Upper lobe of left lung (tissue), 6 donors: ENCODE measurements at regions not wholly inside any gene's neighbourhood (a gene's known extent, or its start where the extent isn't known, plus 50 kb on each side); places are given as distances from the start of the nearest gene placed in this dataset.

ENCODE experiments used
- ATAC-seq, 2 donors: fragments of 200-7000 bp; cut with Tn5 transposase; one replicate each; pipeline ENCODE4 v1.9.1; 2022; ENCODE audit warnings: mild to moderate bottlenecking in 2 of 2, moderate library complexity in 2 of 2; ENCODE audit not compliant: low FRiP score in 2 of 2
- DNase-seq, 2 donors: peaks; one replicate each; pipeline ENCODE4 v3.0.0-alpha.2; 2019 to 2020
- H3K27ac ChIP-seq, 4 donors: fragments of 200-600 bp; sonication (generic); one replicate each; pipeline ENCODE4 v1.5.1; 2016 to 2019
- H3K27me3 ChIP-seq, 4 donors: fragments of 200-600 bp; sonication (generic); one replicate each; pipeline ENCODE4 v1.5.1; 2017 to 2019
- H3K36me3 ChIP-seq, 4 donors: fragments of 200-600 bp; sonication (generic); one replicate each; pipeline ENCODE4 v1.5.1; 2016 to 2019
- H3K4me1 ChIP-seq, 4 donors: fragments of 200-600 bp; sonication (generic); one replicate each; pipeline ENCODE4 v1.5.1; 2018 to 2019
- H3K4me3 ChIP-seq, 4 donors: fragments of 200-600 bp; sonication (generic); one replicate each; pipeline ENCODE4 v1.5.1; 2017 to 2019; ENCODE audit warnings: mild to moderate bottlenecking in 2 of 4, moderate library complexity in 1 of 4
- H3K9me3 ChIP-seq, 4 donors: fragments of 200-600 bp; sonication (generic); one replicate each; pipeline ENCODE4 v1.5.1; 2018 to 2019
- CTCF ChIP-seq, 6 experiments: fragments of 450-650 bp in 4 of 6; fragments of 200-600 bp in 2 of 6; sonication (generic) in 2 of 6; IDR thresholded peaks; one replicate each; pipeline ENCODE4 v1.5.1; 2016 to 2019; ENCODE audit warnings: antibody characterized with exemption in 6 of 6
- EP300 ChIP-seq, 4 donors: sonication (generic); formaldehyde crosslinking; IDR thresholded peaks; one replicate each; pipeline ENCODE4 v1.5.1; 2017; ENCODE audit warnings: antibody characterized with exemption in 4 of 4, control low read depth in 2 of 4
- POLR2A ChIP-seq, 4 donors: fragments of 450-650 bp; IDR thresholded peaks; one replicate each; pipeline ENCODE4 v1.5.1; 2016 to 2017; ENCODE audit warnings: antibody characterized with exemption in 4 of 4, mild to moderate bottlenecking in 2 of 4
- POLR2AphosphoS5 ChIP-seq, 2 donors: sonication (generic); formaldehyde crosslinking; IDR thresholded peaks; one replicate each; pipeline ENCODE4 v1.5.1; 2017; ENCODE audit warnings: antibody characterized with exemption in 2 of 2
- WGBS, 2 donors: methylation state at CpG; one replicate each; pipeline ENCODE4 v1.1.5; 2017 to 2018; 5-methylcytosine and 5-hydroxymethylcytosine counted together
- donor health status: DM: no; HTN: no; CAD: no; lungs with moderate emphysema.
- donor health status: DM: no; HTN: yes; CAD: no; lungs with severe emphysema.

DNA sequence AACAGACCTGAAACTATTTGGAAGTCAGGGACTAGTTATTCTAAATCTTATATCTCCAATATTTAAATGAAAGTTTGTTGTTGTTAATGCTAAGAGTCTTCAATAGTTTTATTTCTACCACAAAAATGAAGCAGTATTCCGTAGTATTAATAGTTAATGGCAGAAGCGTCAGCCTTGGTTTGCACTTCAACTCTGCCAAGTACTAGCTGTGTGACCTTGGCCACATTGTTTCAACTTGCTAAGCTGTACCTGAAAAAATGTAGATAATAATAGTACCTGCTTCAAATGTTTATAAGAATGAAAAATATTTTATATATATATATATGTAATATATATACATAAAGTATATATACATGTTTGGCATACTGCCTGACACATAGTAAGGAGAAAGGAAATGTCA is 354.6 kb upstream of the SATB1 start:
- TF ChIP-seq CTCF (IDR thresholded peaks at IDR 0.05) (no peak), EP300 (IDR thresholded peaks at IDR 0.05) (no peak), POLR2AphosphoS5 (IDR thresholded peaks at IDR 0.05) (no peak), POLR2A (IDR thresholded peaks at IDR 0.05) (no peak)
- DNase-seq (no peak), ATAC-seq (no peak)
- Histone ChIP-seq H3K27ac (no peak overlapping the region), H3K36me3 (no peaks in the 10 kb centered on the region), H3K27me3 (no peaks in the 10 kb centered on the region), H3K4me1 (no peaks in the 10 kb centered on the region), H3K4me3 (no peak overlapping the region), H3K9me3 (no peaks in the 10 kb centered on the region)
- whole genome bisulfite sequencing, 2 donors: 84 to 91% methylated on average over 2 of the region's 2 CpGs

DNA sequence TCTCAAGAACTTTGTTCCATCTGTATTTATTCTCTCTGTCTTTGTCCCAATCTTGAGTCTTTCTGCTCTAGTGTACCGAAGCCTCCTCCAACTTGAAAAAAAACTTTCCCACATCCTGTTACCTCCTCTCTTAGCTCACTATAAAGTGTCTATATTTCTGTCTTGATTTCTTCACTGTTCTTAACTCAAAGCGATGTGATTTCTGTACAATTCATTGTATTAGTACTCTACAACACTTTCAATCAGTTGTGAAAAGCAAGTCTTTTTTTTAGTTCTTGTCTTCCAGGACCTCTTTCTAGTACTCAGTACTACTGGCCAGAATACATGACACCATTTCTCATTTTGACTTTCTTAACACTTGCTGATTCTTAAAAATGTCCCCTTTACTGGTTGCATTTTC is 353.5 kb upstream of the SATB1 start:
- Histone ChIP-seq H3K27ac (no peak overlapping the region), H3K36me3 (no peaks in the 10 kb centered on the region), H3K9me3 (no peaks in the 10 kb centered on the region), H3K4me1 (no peaks in the 10 kb centered on the region), H3K27me3 (no peaks in the 10 kb centered on the region), H3K4me3 (no peak overlapping the region)
- TF ChIP-seq EP300 (IDR thresholded peaks at IDR 0.05) (no peak), CTCF (IDR thresholded peaks at IDR 0.05) (no peak), POLR2AphosphoS5 (IDR thresholded peaks at IDR 0.05) (no peak), POLR2A (IDR thresholded peaks at IDR 0.05) (no peak)
- DNase-seq (no peak), ATAC-seq (no peak)
- 56 to 59% methylated on average over 2 of the region's 2 CpGs for WGBS, 2 donors

DNA sequence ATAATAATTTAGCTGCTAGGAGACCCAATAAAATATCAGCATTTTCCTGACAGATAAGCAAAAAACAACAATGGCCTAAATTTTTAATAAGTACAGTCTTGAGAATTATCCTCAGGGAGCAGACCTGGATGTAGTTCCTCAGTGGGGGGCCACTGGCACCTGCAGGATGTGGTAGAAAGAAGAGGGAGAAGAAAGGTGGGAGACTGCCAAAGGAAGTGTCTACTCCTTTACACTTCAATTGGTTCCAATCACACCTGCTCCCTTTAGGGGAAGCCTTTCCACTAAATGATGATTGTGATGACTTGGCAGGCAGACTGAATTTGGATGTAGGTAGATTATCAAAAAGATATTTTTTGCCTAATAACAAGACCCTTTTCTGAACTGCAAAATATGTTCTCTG is 353.0 kb upstream of the SATB1 start:
- H3K9me3 ChIP-seq: no peaks in the 10 kb centered on the region
- ATAC-seq (no peak), DNase-seq (no peak)
- no peak overlapping the region for H3K4me3 ChIP-seq
- H3K27me3 ChIP-seq: no peaks in the 10 kb centered on the region
- H3K4me1 ChIP-seq: no peaks in the 10 kb centered on the region
- no peak overlapping the region for H3K27ac ChIP-seq
- no peaks in the 10 kb centered on the region for H3K36me3 ChIP-seq
- TF ChIP-seq CTCF (IDR thresholded peaks at IDR 0.05): no peak
- no peak for TF ChIP-seq POLR2AphosphoS5 (IDR thresholded peaks at IDR 0.05)
- no peak for TF ChIP-seq POLR2A (IDR thresholded peaks at IDR 0.05)
- no peak for TF ChIP-seq EP300 (IDR thresholded peaks at IDR 0.05)

- Histone ChIP-seq H3K4me3 (no peak overlapping the region), H3K27me3 (no peaks in the 10 kb centered on the region), H3K27ac (no peak overlapping the region), H3K4me1 (no peaks in the 10 kb centered on the region), H3K36me3 (no peaks in the 10 kb centered on the region), H3K9me3 (no peaks in the 10 kb centered on the region)
- ATAC-seq (no peak), DNase-seq (no peak)
- no peak for TF ChIP-seq EP300 (IDR thresholded peaks at IDR 0.05)
- TF ChIP-seq POLR2AphosphoS5 (IDR thresholded peaks at IDR 0.05): no peak
- TF ChIP-seq POLR2A (IDR thresholded peaks at IDR 0.05): no peak
- TF ChIP-seq CTCF (IDR thresholded peaks at IDR 0.05): no peak
- 91 to 93% methylated on average over 2 of the region's 2 CpGs for WGBS, 2 donors
Observed at GRCh38 chr3:18775501-18775900, 350.4 kb upstream of the SATB1 start.

- no peak for ATAC-seq
- WGBS, 2 donors: 56 to 72% methylated on average over 2 of the region's 2 CpGs
- no peaks in the 10 kb centered on the region for H3K36me3 ChIP-seq
- TF ChIP-seq CTCF (IDR thresholded peaks at IDR 0.05) (no peak), EP300 (IDR thresholded peaks at IDR 0.05) (no peak), POLR2AphosphoS5 (IDR thresholded peaks at IDR 0.05) (no peak), POLR2A (IDR thresholded peaks at IDR 0.05) (no peak)
- no peaks in the 10 kb centered on the region for H3K4me1 ChIP-seq
- H3K27me3 ChIP-seq: no peaks in the 10 kb centered on the region
- H3K9me3 ChIP-seq: no peaks in the 10 kb centered on the region
- no peak overlapping the region for H3K27ac ChIP-seq
- H3K4me3 ChIP-seq: no peak overlapping the region
- no peak for DNase-seq
Observed at GRCh38 chr3:18774319-18775088, 349.4 kb upstream of the SATB1 start.
